Transverse colon (tissue), 4 donors: ENCODE measurements at regions not wholly inside any gene's neighbourhood (a gene's known extent, or its start where the extent isn't known, plus 50 kb on each side); places are given as distances from the start of the nearest gene placed in this dataset.

ENCODE experiments used
- DNase-seq: peaks from one replicate; pipeline ENCODE4 v3.0.0-alpha.2; 2019
- H3K27ac ChIP-seq, 4 donors: fragments of 200-600 bp; sonication (generic); 2 replicates each; pipeline ENCODE4 v1.5.1; 2016 to 2018; ENCODE audit warnings: inconsistent platforms in 4 of 4
- H3K27me3 ChIP-seq: fragments of 200-600 bp; sonication (generic); 2 replicates; pipeline ENCODE4 v1.5.1; 2017; ENCODE audit warnings: inconsistent platforms
- H3K36me3 ChIP-seq, 4 donors: fragments of 200-600 bp; sonication (generic); 2 replicates each; pipeline ENCODE4 v1.5.1; 2017 to 2019; ENCODE audit warnings: inconsistent platforms in 4 of 4
- H3K4me1 ChIP-seq, 4 donors: fragments of 200-600 bp; sonication (generic); 2 replicates each; pipeline ENCODE4 v1.5.1; 2017 to 2020; ENCODE audit warnings: inconsistent platforms in 4 of 4
- H3K4me3 ChIP-seq, 4 donors: fragments of 200-600 bp; sonication (generic); 1 replicate in 1 of 4; 2 replicates in 3 of 4; pipeline versions ENCODE4 v1.5.1 to v1.6.1; 2017 to 2019; ENCODE audit warnings: inconsistent platforms in 4 of 4
- H3K9me3 ChIP-seq, 2 donors: fragments of 200-600 bp; sonication (generic); 2 replicates each; pipeline ENCODE4 v1.5.1; 2017 to 2019; ENCODE audit warnings: inconsistent platforms in 2 of 2
- CTCF ChIP-seq, 5 experiments: fragments of 200-600 bp in 3 of 5; fragments of 450-650 bp in 2 of 5; sonication (generic) in 3 of 5; IDR thresholded peaks; 1 replicate in 2 of 5; 2 replicates in 3 of 5; pipeline ENCODE4 v1.5.1; 2016 to 2017; ENCODE audit warnings: antibody characterized with exemption in 5 of 5, inconsistent platforms in 3 of 5, mild to moderate bottlenecking in 2 of 5, moderate library complexity in 1 of 5
- EP300 ChIP-seq: sonication (generic); formaldehyde crosslinking; IDR thresholded peaks from one replicate; pipeline ENCODE4 v1.6.1; 2017; ENCODE audit warnings: antibody characterized with exemption, low read depth
- POLR2A ChIP-seq: fragments of 450-650 bp; IDR thresholded peaks from one replicate; pipeline ENCODE4 v1.6.1; 2016; ENCODE audit warnings: antibody characterized with exemption, mild to moderate bottlenecking, moderate library complexity
- POLR2AphosphoS5 ChIP-seq, 3 donors: sonication (generic); formaldehyde crosslinking; IDR thresholded peaks; one replicate each; pipeline ENCODE4 v1.6.1; 2016; ENCODE audit warnings: antibody characterized with exemption in 3 of 3
- whole genome bisulfite sequencing, 2 donors: methylation state at CpG; one replicate each; pipeline ENCODE4 v1.1.5; 2018; ENCODE audit warnings: low coverage in 1 of 2; 5-methylcytosine and 5-hydroxymethylcytosine counted together
- in situ Hi-C, 4 donors: fragments of 200-750 bp; cut with MboI; loops; one replicate each; pipeline versions ENCODE4 v1.15.0 to v1.15.1; 2017; ENCODE audit warnings: low sequenced_read_pairs in 3 of 4, low pct_ligation_motif_present in 1 of 4, low pct_unique_long_range_greater_than_20kb in 1 of 4
- intact Hi-C: fragments of 100-400 bp; cut with DNase I; formaldehyde crosslinking; loops from one replicate; pipeline ENCODE4 v1.15.1; 2023; ENCODE audit warnings: low total_unique reads

- DNase-seq, result no peak
- H3K27ac ChIP-seq, result no peak overlapping the region
- TF ChIP-seq POLR2AphosphoS5 (IDR thresholded peaks at IDR 0.05), result no peak
- no peak for TF ChIP-seq EP300
- no peak for TF ChIP-seq CTCF (IDR thresholded peaks at IDR 0.05)
- TF ChIP-seq POLR2A, result no peak
These were observed 160.6 kb downstream of the CAPZA3 start for GRCh38 chr12:18898470-18898869.

GRCh38 chr12:18899162-18899561, 161.2 kb downstream of the CAPZA3 start:
- WGBS, 2 donors, result 90 to 100% methylated on average over 2 to 3 of the region's 3 CpGs

More at GRCh38 chr12:18898470-18898869, 160.6 kb downstream of the CAPZA3 start:
- intact Hi-C loops (no loop called here), in situ Hi-C loops (no loop called here)
- H3K9me3 ChIP-seq, result no peaks in the 10 kb centered on the region
- H3K4me1 ChIP-seq, result peaks cover 0 to 3% (median 1%) of the 10 kb centered on the region in 4 donors
- H3K36me3 ChIP-seq, result no peaks in the 10 kb centered on the region
- H3K4me3 ChIP-seq, result no peak overlapping the region
- no peaks in the 10 kb centered on the region for H3K27me3 ChIP-seq
- 58 to 69% methylated on average over 2 of the region's 2 CpGs for WGBS, 2 donors

GRCh38 chr12:18899678-18900317, 161.9 kb downstream of the CAPZA3 start:
- H3K36me3 ChIP-seq, result no peaks in the 10 kb centered on the region
- intact Hi-C loops (no loop called here), in situ Hi-C loops (no loop called here)
- TF ChIP-seq EP300 (no peak), CTCF (IDR thresholded peaks at IDR 0.05) (no peak), POLR2A (no peak), POLR2AphosphoS5 (IDR thresholded peaks at IDR 0.05) (no peak)
- 90 to 94% methylated on average over 5 to 8 of the region's 8 CpGs for WGBS, 2 donors
- H3K4me3 ChIP-seq, result no peak overlapping the region
- H3K9me3 ChIP-seq, result no peaks in the 10 kb centered on the region
- DNase-seq, result no peak
- peaks cover 0 to 3% (median 1%) of the 10 kb centered on the region in 4 donors for H3K4me1 ChIP-seq
- no peaks in the 10 kb centered on the region for H3K27me3 ChIP-seq
- no peak overlapping the region for H3K27ac ChIP-seq

More at GRCh38 chr12:18899162-18899561, 161.2 kb downstream of the CAPZA3 start:
- DNase-seq, result no peak
- intact Hi-C loops (no loop called here), in situ Hi-C loops (no loop called here)
- Histone ChIP-seq H3K27ac (no peak overlapping the region), H3K4me1 (peaks cover 0 to 3% (median 1%) of the 10 kb centered on the region in 4 donors), H3K27me3 (no peaks in the 10 kb centered on the region), H3K36me3 (no peaks in the 10 kb centered on the region), H3K9me3 (no peaks in the 10 kb centered on the region), H3K4me3 (no peak overlapping the region)
- TF ChIP-seq CTCF (IDR thresholded peaks at IDR 0.05) (no peak), POLR2A (no peak), POLR2AphosphoS5 (IDR thresholded peaks at IDR 0.05) (no peak), EP300 (no peak)

GRCh38 chr12:18905134-18905533, 167.2 kb downstream of the CAPZA3 start:
- in situ Hi-C loops (no loop called here), intact Hi-C loops (no loop called here)
- no peaks in the 10 kb centered on the region for H3K27me3 ChIP-seq
- no peaks in the 10 kb centered on the region for H3K9me3 ChIP-seq
- no peaks in the 10 kb centered on the region for H3K36me3 ChIP-seq
- no peak for DNase-seq
- 42 to 57% methylated on average over 2 of the region's 2 CpGs for WGBS, 2 donors
- TF ChIP-seq EP300 (no peak), POLR2AphosphoS5 (IDR thresholded peaks at IDR 0.05) (no peak), CTCF (IDR thresholded peaks at IDR 0.05) (no peak), POLR2A (no peak)
- H3K27ac ChIP-seq, result no peak overlapping the region
- H3K4me3 ChIP-seq, result no peak overlapping the region
- peaks cover 0 to 2% (median 0%) of the 10 kb centered on the region in 4 donors for H3K4me1 ChIP-seq
